ENCODE measurements at regions not wholly inside any gene's neighbourhood (a gene's known extent, or its start where the extent isn't known, plus 50 kb on each side); places are given as distances from the start of the nearest gene placed in this dataset.

- TF ChIP-seq CTCF (IDR thresholded peaks at IDR 0.05) = no peak
- no peak for TF ChIP-seq POLR2A (IDR thresholded peaks at IDR 0.05)
These were observed 315.2 kb upstream of the ATP10B start for GRCh38 chr5:161167016-161167767.
